ENCODE measurements at regions not wholly inside any gene's neighbourhood (a gene's known extent, or its start where the extent isn't known, plus 50 kb on each side); places are given as distances from the start of the nearest gene placed in this dataset.
A peak's percentile ranks its signal among the peaks of the same experiment; 100 is the strongest.

GRCh38 chr2:48114256-48114655, 200.2 kb upstream of the FOXN2 start (continued):
- TF ChIP-seq POLR2AphosphoS5 (IDR thresholded peaks at IDR 0.05; ENCODE audit: low read depth, low read length) (peak; percentile 39; the same call in 1 of the 2 replicates), CTCF (IDR thresholded peaks at IDR 0.05 in 2 of 3, conservative IDR thresholded peaks at IDR 0.05 in 1 of 3; ENCODE audit: borderline replicate concordance in 1 of 3, insufficient read depth in 1 of 3, low read depth in 2 of 3, low read length in 2 of 3) (no peak), ZBTB33 (IDR thresholded peaks at IDR 0.05; ENCODE audit: extremely low read depth, insufficient replicate concordance, low read length) (no peak)

- H3K79me2 ChIP-seq (ENCODE audit: insufficient read depth, low read length), result no peaks in the 10 kb centered on the region
- RAD21 ChIA-PET (ENCODE audit: low non-redundant PET in 1 of 2, low total read pairs in 2 of 2, uncharacterized antibody in 2 of 2, unreplicated experiment in 2 of 2), result no interaction called here
- no peak overlapping the region for H3K4me2 ChIP-seq (ENCODE audit: low read length)
- H4K20me1 ChIP-seq (ENCODE audit: insufficient read depth), result no peaks in the 10 kb centered on the region
- no peaks in the 10 kb centered on the region for H3K9me3 ChIP-seq (ENCODE audit: control insufficient read depth in 1 of 2, insufficient read depth in 1 of 2, low read depth in 1 of 2, low read length in 2 of 2)
- H3K27me3 ChIP-seq (ENCODE audit: insufficient read depth, low read length), result no peaks in the 10 kb centered on the region
- H3K9me2 ChIP-seq (ENCODE audit: insufficient read depth), result no peaks in the 10 kb centered on the region
- no peak overlapping the region for H3K9ac ChIP-seq (ENCODE audit: low read length)
- no peak overlapping the region for H3K27ac ChIP-seq (ENCODE audit: low read depth, low read length)
- BruUV-seq (replicated peaks), result no TSS peak
- no peak overlapping the region for H2AFZ ChIP-seq (ENCODE audit: low read depth, low read length, poor library complexity, severe bottlenecking)
- intact Hi-C loops (cut with micrococcal nuclease), result no loop called here
- ATAC-seq (no peak), DNase-seq (ENCODE audit: low read depth, low spot score) (no peak)
- H3K4me1 ChIP-seq (ENCODE audit: control insufficient read depth in 1 of 2, insufficient read depth in 2 of 2, low read length in 2 of 2), result peaks cover 11 to 27% of the 10 kb centered on the region in 2 experiments
- no peaks in the 10 kb centered on the region for H3K36me3 ChIP-seq (ENCODE audit: control insufficient read depth in 1 of 2, insufficient read depth in 2 of 2, low read length in 2 of 2)
- no peak for TF ChIP-seq CEBPB (IDR thresholded peaks at IDR 0.05; ENCODE audit: low read depth)
- TF ChIP-seq EGR1 (IDR thresholded peaks at IDR 0.05; ENCODE audit: low read depth), result no peak
- TF ChIP-seq ATF3 (IDR thresholded peaks at IDR 0.05), result no peak
- TF ChIP-seq YY1 (IDR thresholded peaks at IDR 0.05; ENCODE audit: extremely low read depth, insufficient replicate concordance, low read depth, low read length), result no peak
- TF ChIP-seq SIN3A (IDR thresholded peaks at IDR 0.05; ENCODE audit: low read depth), result no peak
- no peak for TF ChIP-seq POLR2A (IDR thresholded peaks at IDR 0.05; ENCODE audit: borderline replicate concordance, extremely low read depth, insufficient read depth, insufficient read length)
- no peak for TF ChIP-seq CTCF (IDR thresholded peaks at IDR 0.05 in 2 of 3, conservative IDR thresholded peaks at IDR 0.05 in 1 of 3; ENCODE audit: borderline replicate concordance in 1 of 3, insufficient read depth in 1 of 3, low read depth in 2 of 3, low read length in 2 of 3)
- TF ChIP-seq EZH2 (IDR thresholded peaks at IDR 0.05), result no peak
- TF ChIP-seq JUND (IDR thresholded peaks at IDR 0.05), result no peak
- CTCF ChIA-PET, result no interaction called here
- POLR2A ChIA-PET, result no interaction called here
- no peak overlapping the region for H3K4me3 ChIP-seq (replicated peaks in 1 of 2; ENCODE audit: low read depth in 1 of 2, low read length in 2 of 2)
Observed at GRCh38 chr2:48116497-48116896, 198.0 kb upstream of the FOXN2 start.
